ENCODE measurements at regions not wholly inside any gene's neighbourhood (a gene's known extent, or its start where the extent isn't known, plus 50 kb on each side); places are given as distances from the start of the nearest gene placed in this dataset.

- TF ChIP-seq EGR1 (IDR thresholded peaks at IDR 0.05; ENCODE audit: low read depth) (no peak), SIN3A (IDR thresholded peaks at IDR 0.05; ENCODE audit: low read depth) (no peak), SRF (IDR thresholded peaks at IDR 0.05; ENCODE audit: low read depth) (no peak), SP1 (IDR thresholded peaks at IDR 0.05; ENCODE audit: low read depth) (no peak), POLR2AphosphoS5 (IDR thresholded peaks at IDR 0.05; ENCODE audit: low read depth, low read length) (no peak)
Measured at GRCh38 chr5:2514484-2514883, 237.0 kb downstream of the IRX2 start (continued).

GRCh38 chr5:2511706-2512105, 239.8 kb downstream of the IRX2 start:
- H3K4me3 ChIP-seq (replicated peaks in 1 of 2; ENCODE audit: low read depth in 1 of 2, low read length in 2 of 2) = no peak overlapping the region
- H3K27me3 ChIP-seq (ENCODE audit: insufficient read depth, low read length) = no peaks in the 10 kb centered on the region
- ATAC-seq (no peak), DNase-seq (ENCODE audit: low read depth, low spot score) (no peak)
- BruUV-seq (replicated peaks) = no TSS peak
- CTCF ChIA-PET = no interaction called here
- no peaks in the 10 kb centered on the region for H4K20me1 ChIP-seq (ENCODE audit: insufficient read depth)
- no peak overlapping the region for H3K4me2 ChIP-seq (ENCODE audit: low read length)
- H2AFZ ChIP-seq (ENCODE audit: low read depth, low read length, poor library complexity, severe bottlenecking) = no peak overlapping the region
- intact Hi-C loops (cut with micrococcal nuclease) = no loop called here
- no peak overlapping the region for H3K27ac ChIP-seq (ENCODE audit: low read depth, low read length)
- H3K9me2 ChIP-seq (ENCODE audit: insufficient read depth) = no peaks in the 10 kb centered on the region
- POLR2A ChIA-PET = no interaction called here
- H3K9ac ChIP-seq (ENCODE audit: low read length) = no peak overlapping the region
- H3K36me3 ChIP-seq (ENCODE audit: control insufficient read depth in 1 of 2, insufficient read depth in 2 of 2, low read length in 2 of 2) = no peaks in the 10 kb centered on the region
- no peaks in the 10 kb centered on the region for H3K79me2 ChIP-seq (ENCODE audit: insufficient read depth, low read length)
- peaks cover 12 to 24% of the 10 kb centered on the region in 2 experiments; a peak in 2 of 4 replicates for H3K9me3 ChIP-seq (ENCODE audit: control insufficient read depth in 1 of 2, insufficient read depth in 1 of 2, low read depth in 1 of 2, low read length in 2 of 2)
- H3K4me1 ChIP-seq (ENCODE audit: control insufficient read depth in 1 of 2, insufficient read depth in 2 of 2, low read length in 2 of 2) = no peaks in the 10 kb centered on the region
- TF ChIP-seq MAX (IDR thresholded peaks at IDR 0.05) (no peak), RAD21 (IDR thresholded peaks at IDR 0.05; ENCODE audit: low read depth) (no peak), ZBTB33 (IDR thresholded peaks at IDR 0.05; ENCODE audit: extremely low read depth, insufficient replicate concordance, low read length) (no peak), POLR2AphosphoS5 (IDR thresholded peaks at IDR 0.05; ENCODE audit: low read depth, low read length) (no peak), REST (IDR thresholded peaks at IDR 0.05; ENCODE audit: low read depth) (no peak), TCF7L2 (IDR thresholded peaks at IDR 0.05; ENCODE audit: borderline replicate concordance, extremely low read depth, insufficient read depth, insufficient read length) (no peak), EZH2 (IDR thresholded peaks at IDR 0.05) (no peak), SRF (IDR thresholded peaks at IDR 0.05; ENCODE audit: low read depth) (no peak), ZNF274 (IDR thresholded peaks at IDR 0.05; ENCODE audit: low read depth, low read length) (no peak), YY1 (IDR thresholded peaks at IDR 0.05; ENCODE audit: extremely low read depth, insufficient replicate concordance, low read depth, low read length) (no peak), EGR1 (IDR thresholded peaks at IDR 0.05; ENCODE audit: low read depth) (no peak), EZH2phosphoT487 (IDR thresholded peaks at IDR 0.05; ENCODE audit: borderline replicate concordance) (no peak), CEBPB (IDR thresholded peaks at IDR 0.05; ENCODE audit: low read depth) (no peak)
- RAD21 ChIA-PET (ENCODE audit: low non-redundant PET in 1 of 2, low total read pairs in 2 of 2, uncharacterized antibody in 2 of 2, unreplicated experiment in 2 of 2) = no interaction called here

Measured in HCT116 (cell line).